ENCODE measurements at regions not wholly inside any gene's neighbourhood (a gene's known extent, or its start where the extent isn't known, plus 50 kb on each side); places are given as distances from the start of the nearest gene placed in this dataset.

GRCh38 chr12:118727979-118728366 lies 253.4 kb upstream of the SRRM4 start:
- TF ChIP-seq CTCF (IDR thresholded peaks at IDR 0.05), result no peak
- TF ChIP-seq EP300 (IDR thresholded peaks at IDR 0.05), result no peak
- TF ChIP-seq POLR2AphosphoS5 (IDR thresholded peaks at IDR 0.05), result no peak
- no peak for TF ChIP-seq POLR2A (IDR thresholded peaks at IDR 0.05; ENCODE audit: low read depth)
